ENCODE measurements at regions not wholly inside any gene's neighbourhood (a gene's known extent, or its start where the extent isn't known, plus 50 kb on each side); places are given as distances from the start of the nearest gene placed in this dataset.
A peak's percentile ranks its signal among the peaks of the same experiment; 100 is the strongest.

- Histone ChIP-seq H3K4me3 (peak overlapping the region; percentile 35), H3K27me3 (ENCODE audit: low read depth) (no peaks in the 10 kb centered on the region), H3K9me3 (no peaks in the 10 kb centered on the region), H3K36me3 (no peaks in the 10 kb centered on the region), H3K27ac (peak overlapping the region; percentile 78), H3K4me1 (no peaks in the 10 kb centered on the region)
- no peak for TF ChIP-seq CTCF (IDR thresholded peaks at IDR 0.05)
- intact Hi-C loops (cut with DNase I), result no loop called here
- DNase-seq, result peak; percentile 55
- peak; percentile 68 to 70 for ATAC-seq
These were observed 122.7 kb upstream of the RIOK3 start for GRCh38 chr18:23330423-23330822.

GRCh38 chr18:23331091-23331920 lies 121.8 kb upstream of the RIOK3 start:
- Histone ChIP-seq H3K9me3 (no peaks in the 10 kb centered on the region), H3K4me3 (peak overlapping the region; percentile 35), H3K36me3 (no peaks in the 10 kb centered on the region), H3K4me1 (peaks cover 1% of the 10 kb centered on the region), H3K27ac (peak overlapping the region; percentile 78), H3K27me3 (ENCODE audit: low read depth) (no peaks in the 10 kb centered on the region)
- TF ChIP-seq CTCF (IDR thresholded peaks at IDR 0.05), result no peak
- DNase-seq, result peak; percentile 83
- intact Hi-C loops (cut with DNase I), result no loop called here
- peak; percentile 93 to 98 for ATAC-seq

- no peaks in the 10 kb centered on the region for H3K36me3 ChIP-seq
- H3K27ac ChIP-seq, result no peak overlapping the region
- no peaks in the 10 kb centered on the region for H3K9me3 ChIP-seq
- no peak overlapping the region for H3K4me3 ChIP-seq
- H3K27me3 ChIP-seq (ENCODE audit: low read depth), result no peaks in the 10 kb centered on the region
- TF ChIP-seq CTCF (IDR thresholded peaks at IDR 0.05), result no peak
- ATAC-seq (no peak), DNase-seq (no peak)
- peaks cover 5% of the 10 kb centered on the region for H3K4me1 ChIP-seq
- intact Hi-C loops (cut with DNase I), result no loop called here
These were observed 120.7 kb upstream of the RIOK3 start for GRCh38 chr18:23332356-23332755.

GRCh38 chr18:23333827-23334226 lies 119.3 kb upstream of the RIOK3 start:
- Histone ChIP-seq H3K4me1 (peaks cover 5% of the 10 kb centered on the region), H3K27ac (no peak overlapping the region), H3K27me3 (ENCODE audit: low read depth) (no peaks in the 10 kb centered on the region), H3K4me3 (no peak overlapping the region), H3K9me3 (no peaks in the 10 kb centered on the region), H3K36me3 (no peaks in the 10 kb centered on the region)
- ATAC-seq, result no peak
- no peak for DNase-seq
- no peak for TF ChIP-seq CTCF (IDR thresholded peaks at IDR 0.05)
- intact Hi-C loops (cut with DNase I), result no loop called here

GRCh38 chr18:23334569-23334968 lies 118.5 kb upstream of the RIOK3 start:
- Histone ChIP-seq H3K4me3 (no peak overlapping the region), H3K9me3 (no peaks in the 10 kb centered on the region), H3K36me3 (no peaks in the 10 kb centered on the region), H3K27ac (no peak overlapping the region), H3K27me3 (ENCODE audit: low read depth) (no peaks in the 10 kb centered on the region), H3K4me1 (peaks cover 5% of the 10 kb centered on the region)
- TF ChIP-seq CTCF (IDR thresholded peaks at IDR 0.05), result no peak
- no peak for ATAC-seq
- intact Hi-C loops (cut with DNase I), result no loop called here
- no peak for DNase-seq
